Stomach (tissue), 8 donors: ENCODE measurements at regions not wholly inside any gene's neighbourhood (a gene's known extent, or its start where the extent isn't known, plus 50 kb on each side); places are given as distances from the start of the nearest gene placed in this dataset.
"Not testable (repeated sequence)": the region's sequence is repeated elsewhere in the genome, so short reads cannot be mapped to it uniquely, and the experiment has no call there.

ENCODE experiments used
- DNase-seq, 2 donors: peaks; one replicate each; pipeline versions ENCODE4 v3.0.0 to v3.0.0-alpha.2; 2013 to 2019
- H3K27ac ChIP-seq, 5 donors: fragments of 200-600 bp in 4 of 5; sonication (generic) in 4 of 5; one replicate each; pipeline ENCODE4 v1.5.1; 2013 to 2019; ENCODE audit warnings: mild to moderate bottlenecking in 1 of 5, moderate library complexity in 1 of 5
- H3K27me3 ChIP-seq, 3 donors: fragments of 200-600 bp; sonication (generic); one replicate each; pipeline ENCODE4 v1.5.1; 2017 to 2019; ENCODE audit warnings: mixed run types in 1 of 3
- H3K36me3 ChIP-seq, 4 donors: fragments of 200-600 bp; sonication (generic); 1 replicate in 3 of 4; 2 replicates in 1 of 4; pipeline ENCODE4 v1.5.1; 2016 to 2019
- H3K4me1 ChIP-seq, 4 donors: fragments of 200-600 bp; sonication (generic); one replicate each; pipeline ENCODE4 v1.5.1; 2016 to 2019
- H3K4me3 ChIP-seq, 4 donors: fragments of 200-600 bp; sonication (generic) in 3 of 4; one replicate each; pipeline ENCODE4 v1.5.1; 2016 to 2019; ENCODE audit warnings: mild to moderate bottlenecking in 1 of 4
- H3K9me3 ChIP-seq, 4 donors: fragments of 200-600 bp; sonication (generic); one replicate each; pipeline ENCODE4 v1.5.1; 2016 to 2019
- EP300 ChIP-seq: sonication (generic); formaldehyde crosslinking; IDR thresholded peaks from one replicate; pipeline ENCODE4 v1.6.1; 2017; ENCODE audit warnings: antibody characterized with exemption
- POLR2A ChIP-seq, 4 donors: fragments of 450-650 bp; IDR thresholded peaks; one replicate each; pipeline ENCODE4 v1.6.1; 2016; ENCODE audit warnings: antibody characterized with exemption in 4 of 4, control low read depth in 2 of 4, mild to moderate bottlenecking in 1 of 4, moderate library complexity in 1 of 4
- POLR2AphosphoS5 ChIP-seq, 3 donors: sonication (generic); formaldehyde crosslinking; IDR thresholded peaks; one replicate each; pipeline ENCODE4 v1.6.1; 2016; ENCODE audit warnings: antibody characterized with exemption in 3 of 3
- WGBS, 5 donors: extraction: QIAGEN DNeasy Blood & Tissue Kit in 3 of 5; methylation state at CpG; one replicate each; pipeline versions ENCODE4 v1.1.5 to v1.1.7; 2013 to 2018; 5-methylcytosine and 5-hydroxymethylcytosine counted together
- intact Hi-C: fragments of 100-400 bp; cut with DNase I; formaldehyde crosslinking; loops from one replicate; pipeline ENCODE4 v1.15.1; 2023; ENCODE audit warnings: low total_unique reads
- TF ChIP-seq, protein P1 (sequence below), 7 experiments: fragments of 450-650 bp in 4 of 7; fragments of 200-600 bp in 3 of 7; sonication (generic) in 3 of 7; IDR thresholded peaks; one replicate each; pipeline ENCODE4 v1.5.1; 2016 to 2019; ENCODE audit warnings: antibody characterized with exemption in 7 of 7, control low read depth in 2 of 7, mild to moderate bottlenecking in 1 of 7
- donor health status: healthy with polysubstance abuse.
- donor health status: Bipolar disorder and iron deficiency.
- donor health status: healthy.

DNA sequence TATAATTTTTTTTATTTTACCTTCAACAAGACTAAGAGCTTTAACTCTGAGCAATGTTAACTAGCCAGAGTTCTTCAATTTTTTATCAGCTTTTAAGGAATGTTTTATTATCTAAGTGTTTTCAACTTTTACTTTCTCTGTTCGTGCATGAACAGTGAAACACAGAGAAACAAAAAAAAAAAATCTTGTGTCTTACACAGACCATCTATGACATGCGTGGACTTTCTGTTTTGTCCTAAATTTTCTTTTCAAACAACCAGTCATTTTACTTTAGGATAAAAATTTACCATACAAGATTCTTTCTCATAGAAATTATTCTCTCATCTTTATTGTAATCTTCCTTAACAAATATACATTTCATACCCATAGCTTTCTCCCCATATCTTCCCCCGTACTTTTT lies 731.9 kb upstream of the PCDH10 start:
- Histone ChIP-seq H3K4me1 (no peaks in the 10 kb centered on the region), H3K27ac (no peak overlapping the region), H3K9me3 (peaks cover 0 to 9% (median 5%) of the 10 kb centered on the region in 4 donors), H3K27me3 (no peaks in the 10 kb centered on the region), H3K4me3 (no peak overlapping the region), H3K36me3 (no peaks in the 10 kb centered on the region)
- no peak for DNase-seq
- WGBS, 5 donors, result 61 to 75% (median 65%) methylated on average over 3 of the region's 3 CpGs
- intact Hi-C loops, result no loop called here
- TF ChIP-seq, protein P1, sequence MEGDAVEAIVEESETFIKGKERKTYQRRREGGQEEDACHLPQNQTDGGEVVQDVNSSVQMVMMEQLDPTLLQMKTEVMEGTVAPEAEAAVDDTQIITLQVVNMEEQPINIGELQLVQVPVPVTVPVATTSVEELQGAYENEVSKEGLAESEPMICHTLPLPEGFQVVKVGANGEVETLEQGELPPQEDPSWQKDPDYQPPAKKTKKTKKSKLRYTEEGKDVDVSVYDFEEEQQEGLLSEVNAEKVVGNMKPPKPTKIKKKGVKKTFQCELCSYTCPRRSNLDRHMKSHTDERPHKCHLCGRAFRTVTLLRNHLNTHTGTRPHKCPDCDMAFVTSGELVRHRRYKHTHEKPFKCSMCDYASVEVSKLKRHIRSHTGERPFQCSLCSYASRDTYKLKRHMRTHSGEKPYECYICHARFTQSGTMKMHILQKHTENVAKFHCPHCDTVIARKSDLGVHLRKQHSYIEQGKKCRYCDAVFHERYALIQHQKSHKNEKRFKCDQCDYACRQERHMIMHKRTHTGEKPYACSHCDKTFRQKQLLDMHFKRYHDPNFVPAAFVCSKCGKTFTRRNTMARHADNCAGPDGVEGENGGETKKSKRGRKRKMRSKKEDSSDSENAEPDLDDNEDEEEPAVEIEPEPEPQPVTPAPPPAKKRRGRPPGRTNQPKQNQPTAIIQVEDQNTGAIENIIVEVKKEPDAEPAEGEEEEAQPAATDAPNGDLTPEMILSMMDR (IDR thresholded peaks at IDR 0.05), result no peak
- TF ChIP-seq POLR2AphosphoS5 (IDR thresholded peaks at IDR 0.05) (no peak), EP300 (no peak), POLR2A (IDR thresholded peaks at IDR 0.05) (no peak)

DNA sequence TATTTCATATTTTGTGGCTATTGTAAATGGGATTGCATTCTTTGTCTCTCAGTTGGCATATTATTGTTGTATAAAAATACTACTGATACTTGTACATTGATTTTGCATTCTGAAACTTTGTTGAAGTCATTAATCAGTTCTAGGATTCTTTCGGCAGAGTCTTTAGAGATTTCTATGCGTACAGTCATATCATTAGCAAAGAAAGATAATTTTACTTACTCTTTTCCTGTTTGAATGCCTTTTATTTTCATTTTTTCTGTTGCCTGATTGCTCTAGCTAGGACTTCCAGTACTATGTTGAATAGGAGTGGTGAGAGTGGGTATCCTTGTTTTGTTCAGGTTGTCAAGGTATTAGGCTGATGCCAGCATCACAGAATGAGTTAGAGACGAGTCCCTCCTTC lies 722.0 kb upstream of the PCDH10 start:
- Histone ChIP-seq H3K27ac (no peak overlapping the region), H3K4me3 (no peak overlapping the region), H3K4me1 (no peaks in the 10 kb centered on the region), H3K9me3 (no peaks in the 10 kb centered on the region), H3K27me3 (no peaks in the 10 kb centered on the region), H3K36me3 (no peaks in the 10 kb centered on the region)
- TF ChIP-seq, protein P1 (IDR thresholded peaks at IDR 0.05), result no peak
- no peak for TF ChIP-seq EP300
- TF ChIP-seq POLR2A (IDR thresholded peaks at IDR 0.05), result no peak
- TF ChIP-seq POLR2AphosphoS5 (IDR thresholded peaks at IDR 0.05), result no peak
- WGBS, 5 donors, result 47 to 67% (median 63%) methylated on average over 3 of the region's 3 CpGs
- no peak for DNase-seq
- intact Hi-C loops, result no loop called here

DNA sequence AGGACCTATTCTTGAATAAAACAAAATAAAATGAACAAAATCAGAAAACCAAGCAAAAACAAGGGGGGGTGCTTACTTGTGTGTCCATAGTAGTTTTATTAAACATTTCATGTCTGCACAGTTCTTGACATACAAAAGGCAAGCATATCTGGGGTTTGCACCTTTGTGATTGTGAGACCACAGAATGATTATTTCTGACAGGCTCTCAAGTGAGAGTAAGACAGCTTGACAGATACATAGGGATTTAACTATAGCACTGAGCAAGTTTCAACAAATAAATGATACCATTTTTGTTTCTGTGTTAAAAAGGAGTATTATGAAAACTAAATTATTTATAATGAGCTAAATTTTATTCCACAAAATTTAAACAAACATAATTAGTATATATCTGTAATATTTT lies 712.0 kb upstream of the PCDH10 start:
- Histone ChIP-seq H3K4me3 (no peak overlapping the region), H3K27ac (no peak overlapping the region), H3K4me1 (no peaks in the 10 kb centered on the region), H3K27me3 (no peaks in the 10 kb centered on the region), H3K9me3 (no peaks in the 10 kb centered on the region), H3K36me3 (no peaks in the 10 kb centered on the region)
- intact Hi-C loops, result no loop called here
- no peak for DNase-seq
- TF ChIP-seq, protein P1 (IDR thresholded peaks at IDR 0.05), result no peak
- TF ChIP-seq EP300 (no peak), POLR2A (IDR thresholded peaks at IDR 0.05) (no peak), POLR2AphosphoS5 (IDR thresholded peaks at IDR 0.05) (no peak)

DNA sequence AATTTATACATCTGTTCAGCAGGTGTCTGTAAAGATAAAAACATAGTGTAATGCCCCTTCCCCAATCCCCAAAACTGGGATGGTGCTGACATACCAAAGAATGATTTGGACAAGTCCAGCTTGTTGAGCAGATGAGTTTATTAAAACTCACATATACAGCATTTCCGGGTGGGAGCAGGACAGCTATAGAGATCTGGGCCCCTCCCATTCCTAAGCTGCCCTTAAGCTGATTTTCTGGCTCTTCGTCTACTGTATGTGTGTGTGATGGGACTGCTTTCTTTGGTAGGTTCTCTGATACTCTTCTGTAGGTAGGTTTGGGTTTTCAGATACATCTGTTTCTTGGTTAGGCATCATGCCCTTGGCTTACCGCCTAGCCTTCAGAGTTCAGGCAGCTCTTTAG lies 703.7 kb upstream of the PCDH10 start:
- intact Hi-C loops, result no loop called here
- DNase-seq, result no peak
- H3K27me3 ChIP-seq, result no peaks in the 10 kb centered on the region
- no peak for TF ChIP-seq POLR2A (IDR thresholded peaks at IDR 0.05)
- TF ChIP-seq, protein P1 (IDR thresholded peaks at IDR 0.05), result no peak
- no peak for TF ChIP-seq EP300
- TF ChIP-seq POLR2AphosphoS5 (IDR thresholded peaks at IDR 0.05), result no peak
- H3K4me3 ChIP-seq, result no peak overlapping the region
- no peaks in the 10 kb centered on the region for H3K4me1 ChIP-seq
- no peak overlapping the region for H3K27ac ChIP-seq
- H3K36me3 ChIP-seq, result no peaks in the 10 kb centered on the region
- peaks cover 0 to 15% (median 13%) of the 10 kb centered on the region in 4 donors for H3K9me3 ChIP-seq
- 86 to 93% (median 88%) methylated on average over 3 of the region's 3 CpGs for WGBS, 5 donors

GRCh38 chr4:132457987-132458386 lies 691.1 kb upstream of the PCDH10 start:
- H3K4me1 ChIP-seq, H3K36me3 ChIP-seq, H3K27me3 ChIP-seq, intact Hi-C loops, H3K4me3 ChIP-seq, H3K27ac ChIP-seq, DNase-seq: not testable (repeated sequence)
- peaks cover 0 to 13% (median 1%) of the 10 kb centered on the region in 4 donors for H3K9me3 ChIP-seq
- 82 to 84% (median 84%) methylated on average over 9 of the region's 9 CpGs for WGBS, 5 donors
